Liver (tissue), 8 donors: ENCODE measurements at regions not wholly inside any gene's neighbourhood (a gene's known extent, or its start where the extent isn't known, plus 50 kb on each side); places are given as distances from the start of the nearest gene placed in this dataset.

Experiments used
- DNase-seq: peaks from one replicate; pipeline ENCODE4 v3.0.0-alpha.2; 2017; ENCODE audit warnings: low spot score
- H3K27ac ChIP-seq, 2 donors: one replicate each; pipeline ENCODE4 v1.7.0; 2013; ENCODE audit warnings: inconsistent platforms in 2 of 2, low read length in 2 of 2, control low read depth in 1 of 2, low read depth in 1 of 2, mild to moderate bottlenecking in 1 of 2
- H3K27me3 ChIP-seq, 4 donors: one replicate each; pipeline versions ENCODE4 v1.6.1 to v1.7.0; 2013; ENCODE audit warnings: low read length in 3 of 4, inconsistent platforms in 1 of 4, mild to moderate bottlenecking in 1 of 4, moderate library complexity in 1 of 4; ENCODE audit not compliant: control insufficient read depth in 4 of 4, insufficient read depth in 4 of 4
- H3K36me3 ChIP-seq, 4 donors: one replicate each; pipeline versions ENCODE4 v1.6.1 to v1.7.0; 2013; ENCODE audit warnings: low read length in 3 of 4, mild to moderate bottlenecking in 3 of 4, low read depth in 1 of 4, moderate library complexity in 1 of 4; ENCODE audit not compliant: control insufficient read depth in 4 of 4, insufficient read depth in 3 of 4
- H3K4me1 ChIP-seq, 4 donors: one replicate each; pipeline versions ENCODE4 v1.6.1 to v1.7.0; 2013; ENCODE audit warnings: low read length in 3 of 4, mild to moderate bottlenecking in 3 of 4, moderate library complexity in 1 of 4; ENCODE audit not compliant: control insufficient read depth in 4 of 4, insufficient read depth in 4 of 4
- H3K4me3 ChIP-seq, 3 donors: one replicate each; pipeline versions ENCODE4 v1.6.1 to v1.7.0; 2013; ENCODE audit warnings: low read length in 3 of 3, control low read depth in 1 of 3, low read depth in 1 of 3, mild to moderate bottlenecking in 1 of 3
- H3K9ac ChIP-seq, 2 donors: one replicate each; pipeline ENCODE4 v1.7.0; 2013; ENCODE audit warnings: low read length in 2 of 2, mild to moderate bottlenecking in 2 of 2, moderate library complexity in 2 of 2, control low read depth in 1 of 2, low read depth in 1 of 2
- H3K9me3 ChIP-seq, 4 donors: one replicate each; pipeline versions ENCODE4 v1.6.1 to v1.7.0; 2013; ENCODE audit warnings: low read length in 3 of 4; ENCODE audit not compliant: control insufficient read depth in 4 of 4
- ATF3 ChIP-seq: IDR thresholded peaks from 2 replicates; pipeline ENCODE4 v1.6.1; 2016; ENCODE audit warnings: antibody characterized with exemption
- EGR1 ChIP-seq, 2 donors: IDR thresholded peaks; 2 replicates each; pipeline ENCODE4 v1.6.1; 2016 to 2018; ENCODE audit warnings: antibody characterized with exemption in 2 of 2, low read depth in 2 of 2
- FOXA1 ChIP-seq: IDR thresholded peaks from 2 replicates; pipeline ENCODE4 v1.6.1; 2016; ENCODE audit warnings: antibody characterized with exemption
- FOXA2 ChIP-seq: IDR thresholded peaks from 2 replicates; pipeline ENCODE4 v1.6.1; 2016; ENCODE audit warnings: antibody characterized with exemption
- GABPA ChIP-seq, 2 donors: IDR thresholded peaks in 1 of 2; conservative IDR thresholded peaks in 1 of 2; 2 replicates each; pipeline ENCODE4 v1.6.1; 2016; ENCODE audit warnings: antibody characterized with exemption in 2 of 2, mild to moderate bottlenecking in 1 of 2, moderate library complexity in 1 of 2
- HNF4A ChIP-seq, 2 donors: conservative IDR thresholded peaks; 2 replicates each; pipeline ENCODE4 v1.6.1; 2016; ENCODE audit warnings: antibody characterized with exemption in 2 of 2, mild to moderate bottlenecking in 2 of 2
- HNF4G ChIP-seq: IDR thresholded peaks from 2 replicates; pipeline ENCODE4 v1.6.1; 2016; ENCODE audit warnings: antibody characterized with exemption
- JUND ChIP-seq, 2 donors: IDR thresholded peaks; 2 replicates each; pipeline ENCODE4 v1.6.1; 2016; ENCODE audit warnings: antibody characterized with exemption in 2 of 2
- NR2F2 ChIP-seq: IDR thresholded peaks from 2 replicates; pipeline ENCODE4 v1.6.1; 2016; ENCODE audit warnings: antibody characterized with exemption
- RAD21 ChIP-seq, 2 donors: IDR thresholded peaks; 2 replicates each; pipeline ENCODE4 v1.6.1; 2016; ENCODE audit warnings: antibody characterized with exemption in 2 of 2, mild to moderate bottlenecking in 2 of 2
- RXRA ChIP-seq, 2 donors: IDR thresholded peaks; 2 replicates each; pipeline ENCODE4 v1.6.1; 2017 to 2018; ENCODE audit warnings: antibody characterized with exemption in 2 of 2, mild to moderate bottlenecking in 1 of 2
- SP1 ChIP-seq: IDR thresholded peaks from 2 replicates; pipeline ENCODE4 v1.6.1; 2018; ENCODE audit warnings: antibody characterized with exemption, mild to moderate bottlenecking
- TAF1 ChIP-seq: conservative IDR thresholded peaks from 2 replicates; pipeline ENCODE4 v1.6.1; 2016; ENCODE audit warnings: antibody characterized with exemption, mild to moderate bottlenecking
- YY1 ChIP-seq: IDR thresholded peaks from 2 replicates; pipeline ENCODE4 v1.6.1; 2016; ENCODE audit warnings: antibody characterized with exemption, mild to moderate bottlenecking
- WGBS: extraction: QIAGEN DNeasy Blood & Tissue Kit; methylation state at CpG from one replicate; pipeline ENCODE4 v1.1.7; 2013; 5-methylcytosine and 5-hydroxymethylcytosine counted together
- TF ChIP-seq, protein P1 (sequence below): fragments of 150-350 bp; IDR thresholded peaks from 2 replicates; pipeline ENCODE4 v1.5.1; 2017; ENCODE audit warnings: improper control_type of control experiment, low read depth, low read length; ENCODE audit not compliant: missing input control
- TF ChIP-seq, protein P2 (sequence below): IDR thresholded peaks from 2 replicates; pipeline ENCODE4 v1.6.1; 2016; ENCODE audit warnings: antibody characterized with exemption, mild to moderate bottlenecking
- TF ChIP-seq, protein P3 (sequence below): IDR thresholded peaks from 2 replicates; pipeline ENCODE4 v1.6.1; 2016; ENCODE audit warnings: antibody characterized with exemption
- TF ChIP-seq, protein P4 (sequence below): IDR thresholded peaks from 2 replicates; pipeline ENCODE4 v1.6.1; 2016; ENCODE audit warnings: antibody characterized with exemption
- donor health status: healthy.
- donor health status: healthy.
- donor health status: healthy.
- donor health status: healthy.
- donor health status: healthy.

DNA sequence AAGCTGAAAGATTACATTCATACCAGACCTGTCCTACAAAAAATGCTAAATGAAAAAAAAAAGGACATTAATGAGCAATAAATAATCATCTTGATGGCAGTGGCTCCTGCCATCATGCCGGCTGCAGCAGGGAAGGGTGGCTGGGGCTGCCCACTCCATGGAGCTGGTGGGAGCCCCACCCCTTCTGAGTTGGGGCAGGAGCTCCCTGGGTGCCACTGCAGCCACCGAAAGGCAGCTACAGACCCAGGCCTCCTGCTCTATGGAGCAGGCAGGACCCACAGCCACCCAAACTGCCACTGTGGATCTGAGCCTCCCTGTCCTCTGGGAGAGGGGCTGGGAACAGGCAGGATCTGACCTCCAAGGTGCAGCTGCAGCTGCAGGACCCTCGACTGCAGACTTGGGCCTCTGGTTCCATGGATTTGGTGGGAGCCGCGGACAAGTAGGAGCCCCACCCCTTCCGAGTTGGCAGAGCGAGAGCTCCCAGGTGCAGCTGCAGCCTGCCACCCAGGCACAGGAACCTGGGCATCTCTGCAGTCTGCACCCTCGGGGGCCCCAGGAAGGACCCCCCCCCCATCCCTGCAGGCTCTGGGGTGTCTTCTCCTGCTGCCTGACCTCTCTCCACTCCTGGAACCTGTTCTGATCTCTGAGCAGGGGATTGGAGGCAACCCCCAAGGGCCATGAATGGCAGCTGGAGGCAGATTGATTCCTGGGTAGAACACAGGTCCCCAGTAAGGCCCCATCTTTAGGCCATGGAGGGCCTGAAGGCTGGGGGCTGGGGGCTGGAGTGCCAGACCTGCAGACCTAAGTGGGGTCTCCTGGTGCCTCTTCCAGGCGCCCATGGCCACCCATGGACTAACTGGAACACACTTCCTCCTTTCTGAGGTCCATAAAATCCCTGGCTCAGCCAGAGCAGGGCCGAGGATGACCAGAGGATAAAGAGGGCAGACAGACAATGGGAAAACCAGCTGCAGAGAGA, 70.4 kb upstream of the TTC14 start:
- DNase-seq: no peak
- Histone ChIP-seq H3K36me3 (no peaks in the 10 kb centered on the region), H3K9me3 (peaks cover 0 to 1% (median 0%) of the 10 kb centered on the region in 4 donors), H3K27ac (no peak overlapping the region), H3K4me1 (no peaks in the 10 kb centered on the region), H3K9ac (no peak overlapping the region), H3K4me3 (no peak overlapping the region), H3K27me3 (no peaks in the 10 kb centered on the region)
- TF ChIP-seq EGR1 (IDR thresholded peaks at IDR 0.05; ENCODE audit: low read depth in 2 of 2) (no peak), NR2F2 (no peak), TAF1 (no peak), YY1 (no peak), FOXA1 (no peak), RXRA (IDR thresholded peaks at IDR 0.05) (no peak), FOXA2 (no peak), JUND (IDR thresholded peaks at IDR 0.05) (no peak), HNF4A (conservative IDR thresholded peaks at IDR 0.05) (no peak), SP1 (no peak), GABPA (IDR thresholded peaks at IDR 0.05 in 1 of 2, conservative IDR thresholded peaks at IDR 0.05 in 1 of 2) (no peak), RAD21 (IDR thresholded peaks at IDR 0.05) (no peak), ATF3 (no peak), HNF4G (no peak)
- TF ChIP-seq, protein P1, sequence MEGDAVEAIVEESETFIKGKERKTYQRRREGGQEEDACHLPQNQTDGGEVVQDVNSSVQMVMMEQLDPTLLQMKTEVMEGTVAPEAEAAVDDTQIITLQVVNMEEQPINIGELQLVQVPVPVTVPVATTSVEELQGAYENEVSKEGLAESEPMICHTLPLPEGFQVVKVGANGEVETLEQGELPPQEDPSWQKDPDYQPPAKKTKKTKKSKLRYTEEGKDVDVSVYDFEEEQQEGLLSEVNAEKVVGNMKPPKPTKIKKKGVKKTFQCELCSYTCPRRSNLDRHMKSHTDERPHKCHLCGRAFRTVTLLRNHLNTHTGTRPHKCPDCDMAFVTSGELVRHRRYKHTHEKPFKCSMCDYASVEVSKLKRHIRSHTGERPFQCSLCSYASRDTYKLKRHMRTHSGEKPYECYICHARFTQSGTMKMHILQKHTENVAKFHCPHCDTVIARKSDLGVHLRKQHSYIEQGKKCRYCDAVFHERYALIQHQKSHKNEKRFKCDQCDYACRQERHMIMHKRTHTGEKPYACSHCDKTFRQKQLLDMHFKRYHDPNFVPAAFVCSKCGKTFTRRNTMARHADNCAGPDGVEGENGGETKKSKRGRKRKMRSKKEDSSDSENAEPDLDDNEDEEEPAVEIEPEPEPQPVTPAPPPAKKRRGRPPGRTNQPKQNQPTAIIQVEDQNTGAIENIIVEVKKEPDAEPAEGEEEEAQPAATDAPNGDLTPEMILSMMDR: no peak
- TF ChIP-seq, protein P2, sequence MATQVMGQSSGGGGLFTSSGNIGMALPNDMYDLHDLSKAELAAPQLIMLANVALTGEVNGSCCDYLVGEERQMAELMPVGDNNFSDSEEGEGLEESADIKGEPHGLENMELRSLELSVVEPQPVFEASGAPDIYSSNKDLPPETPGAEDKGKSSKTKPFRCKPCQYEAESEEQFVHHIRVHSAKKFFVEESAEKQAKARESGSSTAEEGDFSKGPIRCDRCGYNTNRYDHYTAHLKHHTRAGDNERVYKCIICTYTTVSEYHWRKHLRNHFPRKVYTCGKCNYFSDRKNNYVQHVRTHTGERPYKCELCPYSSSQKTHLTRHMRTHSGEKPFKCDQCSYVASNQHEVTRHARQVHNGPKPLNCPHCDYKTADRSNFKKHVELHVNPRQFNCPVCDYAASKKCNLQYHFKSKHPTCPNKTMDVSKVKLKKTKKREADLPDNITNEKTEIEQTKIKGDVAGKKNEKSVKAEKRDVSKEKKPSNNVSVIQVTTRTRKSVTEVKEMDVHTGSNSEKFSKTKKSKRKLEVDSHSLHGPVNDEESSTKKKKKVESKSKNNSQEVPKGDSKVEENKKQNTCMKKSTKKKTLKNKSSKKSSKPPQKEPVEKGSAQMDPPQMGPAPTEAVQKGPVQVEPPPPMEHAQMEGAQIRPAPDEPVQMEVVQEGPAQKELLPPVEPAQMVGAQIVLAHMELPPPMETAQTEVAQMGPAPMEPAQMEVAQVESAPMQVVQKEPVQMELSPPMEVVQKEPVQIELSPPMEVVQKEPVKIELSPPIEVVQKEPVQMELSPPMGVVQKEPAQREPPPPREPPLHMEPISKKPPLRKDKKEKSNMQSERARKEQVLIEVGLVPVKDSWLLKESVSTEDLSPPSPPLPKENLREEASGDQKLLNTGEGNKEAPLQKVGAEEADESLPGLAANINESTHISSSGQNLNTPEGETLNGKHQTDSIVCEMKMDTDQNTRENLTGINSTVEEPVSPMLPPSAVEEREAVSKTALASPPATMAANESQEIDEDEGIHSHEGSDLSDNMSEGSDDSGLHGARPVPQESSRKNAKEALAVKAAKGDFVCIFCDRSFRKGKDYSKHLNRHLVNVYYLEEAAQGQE: no peak
- TF ChIP-seq, protein P3, sequence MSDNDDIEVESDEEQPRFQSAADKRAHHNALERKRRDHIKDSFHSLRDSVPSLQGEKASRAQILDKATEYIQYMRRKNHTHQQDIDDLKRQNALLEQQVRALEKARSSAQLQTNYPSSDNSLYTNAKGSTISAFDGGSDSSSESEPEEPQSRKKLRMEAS: no peak
- TF ChIP-seq, protein P4, sequence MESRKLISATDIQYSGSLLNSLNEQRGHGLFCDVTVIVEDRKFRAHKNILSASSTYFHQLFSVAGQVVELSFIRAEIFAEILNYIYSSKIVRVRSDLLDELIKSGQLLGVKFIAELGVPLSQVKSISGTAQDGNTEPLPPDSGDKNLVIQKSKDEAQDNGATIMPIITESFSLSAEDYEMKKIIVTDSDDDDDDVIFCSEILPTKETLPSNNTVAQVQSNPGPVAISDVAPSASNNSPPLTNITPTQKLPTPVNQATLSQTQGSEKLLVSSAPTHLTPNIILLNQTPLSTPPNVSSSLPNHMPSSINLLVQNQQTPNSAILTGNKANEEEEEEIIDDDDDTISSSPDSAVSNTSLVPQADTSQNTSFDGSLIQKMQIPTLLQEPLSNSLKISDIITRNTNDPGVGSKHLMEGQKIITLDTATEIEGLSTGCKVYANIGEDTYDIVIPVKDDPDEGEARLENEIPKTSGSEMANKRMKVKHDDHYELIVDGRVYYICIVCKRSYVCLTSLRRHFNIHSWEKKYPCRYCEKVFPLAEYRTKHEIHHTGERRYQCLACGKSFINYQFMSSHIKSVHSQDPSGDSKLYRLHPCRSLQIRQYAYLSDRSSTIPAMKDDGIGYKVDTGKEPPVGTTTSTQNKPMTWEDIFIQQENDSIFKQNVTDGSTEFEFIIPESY: no peak
- WGBS: 66% methylated on average over 10 of the region's 10 CpGs
